Uterus (tissue), 2 donors: ENCODE measurements at regions not wholly inside any gene's neighbourhood (a gene's known extent, or its start where the extent isn't known, plus 50 kb on each side); places are given as distances from the start of the nearest gene placed in this dataset.

Experiments used
- POLR2A ChIP-seq, 2 donors: fragments of 450-650 bp; IDR thresholded peaks; one replicate each; pipeline ENCODE4 v1.6.1; 2016; ENCODE audit warnings: antibody characterized with exemption in 2 of 2, mild to moderate bottlenecking in 1 of 2, moderate library complexity in 1 of 2
- TF ChIP-seq, protein P1 (sequence below), 4 experiments: fragments of 200-600 bp in 2 of 4; fragments of 450-650 bp in 2 of 4; sonication (generic) in 2 of 4; IDR thresholded peaks; one replicate each; pipeline ENCODE4 v1.5.1; 2016 to 2019; ENCODE audit warnings: antibody characterized with exemption in 4 of 4, mild to moderate bottlenecking in 2 of 4, moderate library complexity in 1 of 4

DNA sequence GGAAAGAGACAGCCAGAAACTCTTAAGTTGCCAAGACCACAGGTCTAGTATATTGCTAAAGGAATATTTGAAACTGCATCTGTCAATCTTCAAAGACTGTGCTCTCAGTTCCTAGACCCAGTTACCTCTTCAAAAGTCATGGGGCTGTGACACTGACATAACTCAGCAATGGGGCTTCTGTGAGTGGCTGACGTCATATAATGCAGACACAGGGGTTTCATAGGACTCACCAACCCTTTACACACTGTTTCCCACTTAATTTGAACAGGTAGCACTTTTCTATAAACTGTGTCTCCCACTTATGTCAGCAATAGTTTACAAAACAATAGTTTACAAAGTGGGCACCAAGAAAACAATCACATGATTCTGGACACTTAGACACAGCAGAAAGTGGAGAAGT, 158.4 kb downstream of the GALC start:
- TF ChIP-seq, protein P1, sequence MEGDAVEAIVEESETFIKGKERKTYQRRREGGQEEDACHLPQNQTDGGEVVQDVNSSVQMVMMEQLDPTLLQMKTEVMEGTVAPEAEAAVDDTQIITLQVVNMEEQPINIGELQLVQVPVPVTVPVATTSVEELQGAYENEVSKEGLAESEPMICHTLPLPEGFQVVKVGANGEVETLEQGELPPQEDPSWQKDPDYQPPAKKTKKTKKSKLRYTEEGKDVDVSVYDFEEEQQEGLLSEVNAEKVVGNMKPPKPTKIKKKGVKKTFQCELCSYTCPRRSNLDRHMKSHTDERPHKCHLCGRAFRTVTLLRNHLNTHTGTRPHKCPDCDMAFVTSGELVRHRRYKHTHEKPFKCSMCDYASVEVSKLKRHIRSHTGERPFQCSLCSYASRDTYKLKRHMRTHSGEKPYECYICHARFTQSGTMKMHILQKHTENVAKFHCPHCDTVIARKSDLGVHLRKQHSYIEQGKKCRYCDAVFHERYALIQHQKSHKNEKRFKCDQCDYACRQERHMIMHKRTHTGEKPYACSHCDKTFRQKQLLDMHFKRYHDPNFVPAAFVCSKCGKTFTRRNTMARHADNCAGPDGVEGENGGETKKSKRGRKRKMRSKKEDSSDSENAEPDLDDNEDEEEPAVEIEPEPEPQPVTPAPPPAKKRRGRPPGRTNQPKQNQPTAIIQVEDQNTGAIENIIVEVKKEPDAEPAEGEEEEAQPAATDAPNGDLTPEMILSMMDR (IDR thresholded peaks at IDR 0.05), result no peak
- TF ChIP-seq POLR2A (IDR thresholded peaks at IDR 0.05), result no peak
